OCI-LY7 (cell line): ENCODE measurements at regions not wholly inside any gene's neighbourhood (a gene's known extent, or its start where the extent isn't known, plus 50 kb on each side); places are given as distances from the start of the nearest gene placed in this dataset.
"Not testable (repeated sequence)": the region's sequence is repeated elsewhere in the genome, so short reads cannot be mapped to it uniquely, and the experiment has no call there.

Experiments used
- BruUV-seq: library from RNA; stranded (reverse); fragments of 400-500 nt; replicated peaks from 2 replicates; lab custom pipeline; 2021; lab: Mats Ljungman, UMichigan
- CTCF ChIA-PET: fragments of 300-600 bp; sonication (Branson Sonifier 250); formaldehyde crosslinking; loops from one replicate; lab custom pipeline; 2022; ENCODE audit warnings: antibody characterized with exemption; ENCODE audit not compliant: unreplicated experiment; lab: Charles Lee
- POLR2A ChIA-PET: fragments of 300-600 bp; sonication (Branson Sonifier 250); formaldehyde crosslinking; loops from one replicate; lab custom pipeline; 2022; ENCODE audit warnings: antibody characterized with exemption; lab: Charles Lee
- DNase-seq: peaks from one replicate; pipeline ENCODE4 v3.0.0-alpha.2; 2015; ENCODE audit warnings: low spot score
- H2AFZ ChIP-seq: fragments of 200-600 bp; sonication (generic), shearing (Covaris generic); 2 replicates; pipeline ENCODE4 v1.6.1; 2014; ENCODE audit warnings: mild to moderate bottlenecking, antibody characterized with exemption, low read length, moderate library complexity
- H3K27ac ChIP-seq: fragments of 200-600 bp; sonication (generic); 2 replicates; pipeline ENCODE4 v1.5.1; 2014; ENCODE audit warnings: mixed run types, low read depth, mild to moderate bottlenecking, moderate library complexity, low read length, inconsistent platforms; ENCODE audit not compliant: poor library complexity, severe bottlenecking
- H3K36me3 ChIP-seq: fragments of 200-600 bp; sonication (generic); 2 replicates; pipeline ENCODE4 v1.6.1; 2014; ENCODE audit warnings: mild to moderate bottlenecking, antibody characterized with exemption, low read length, moderate library complexity, mixed read lengths; ENCODE audit not compliant: insufficient read depth
- H3K4me1 ChIP-seq: fragments of 200-600 bp; sonication (generic); 2 replicates; pipeline ENCODE4 v1.5.1; 2014; ENCODE audit warnings: mild to moderate bottlenecking, low read length; ENCODE audit not compliant: insufficient read depth, poor library complexity, severe bottlenecking
- H3K4me2 ChIP-seq: fragments of 200-600 bp; sonication (generic); 2 replicates; pipeline ENCODE4 v1.6.1; 2014; ENCODE audit warnings: mild to moderate bottlenecking, low read length
- H3K4me3 ChIP-seq: fragments of 200-600 bp; sonication (generic); 2 replicates; pipeline ENCODE4 v1.5.1; 2014; ENCODE audit warnings: mild to moderate bottlenecking, low read depth, low read length; ENCODE audit not compliant: poor library complexity, severe bottlenecking
- H3K79me2 ChIP-seq: fragments of 200-600 bp; sonication (generic); 2 replicates; pipeline ENCODE4 v1.6.1; 2016; ENCODE audit warnings: low read depth, mild to moderate bottlenecking, low read length, moderate library complexity, mixed read lengths; ENCODE audit not compliant: insufficient read depth
- H3K9me2 ChIP-seq: fragments of 200-600 bp; sonication (generic); 2 replicates; pipeline ENCODE4 v1.6.1; 2016; ENCODE audit warnings: mild to moderate bottlenecking, low read length, mixed read lengths; ENCODE audit not compliant: insufficient read depth
- H3K9me3 ChIP-seq: fragments of 200-600 bp; sonication (generic); 2 replicates; pipeline ENCODE4 v1.6.1; 2014; ENCODE audit warnings: mild to moderate bottlenecking, mixed run types, low read length, mixed read lengths
- H4K20me1 ChIP-seq: fragments of 200-600 bp; sonication (generic); 2 replicates; pipeline ENCODE4 v1.6.1; 2014; ENCODE audit warnings: mild to moderate bottlenecking, antibody characterized with exemption, low read length, moderate library complexity, mixed read lengths; ENCODE audit not compliant: insufficient read depth
- intact Hi-C: fragments of 100-400 bp; cut with micrococcal nuclease; formaldehyde crosslinking; loops from one replicate; pipeline ENCODE4 v1.10.0; 2022; ENCODE audit not compliant: unreplicated experiment

DNA sequence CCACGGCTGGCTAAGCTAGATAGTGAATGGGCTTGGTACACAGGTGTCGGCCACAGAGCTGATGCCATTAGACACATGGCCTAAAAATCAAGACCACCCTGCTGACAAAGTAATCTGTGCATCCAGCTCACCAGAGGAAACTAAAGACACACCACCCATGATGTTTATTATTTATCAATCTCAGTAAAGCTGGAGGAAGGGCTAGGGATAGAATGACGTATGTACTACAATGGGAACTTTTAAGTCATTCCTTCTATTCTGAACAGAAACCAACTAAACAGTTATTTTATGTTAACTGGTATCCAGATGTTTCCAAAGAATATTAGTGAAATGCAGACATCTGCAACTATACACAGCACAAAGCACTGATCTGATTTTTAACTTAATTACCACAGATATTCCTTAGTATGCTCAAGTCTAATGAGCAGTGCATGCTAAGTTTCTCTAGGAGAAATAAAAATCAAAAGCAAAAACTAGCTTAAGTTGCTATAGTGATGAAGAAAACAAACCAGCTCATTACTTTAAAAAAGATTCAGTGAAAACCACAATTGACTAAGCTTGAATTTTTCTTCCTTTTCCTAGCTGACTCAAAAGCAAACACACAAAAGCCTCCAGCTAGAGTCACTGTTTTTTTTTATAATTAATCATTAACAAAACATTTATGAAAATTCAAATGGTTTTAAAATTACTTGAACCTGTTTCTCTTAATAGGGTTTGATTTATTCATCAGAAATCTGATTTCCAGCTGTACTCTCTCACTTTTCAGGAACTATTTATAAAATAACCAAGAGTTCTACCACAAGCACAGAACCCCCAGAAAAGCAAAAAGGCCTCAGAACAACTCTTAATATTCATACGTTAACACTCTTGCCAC lies 129.0 kb upstream of the PTPN20 start:
- H2AFZ ChIP-seq, H3K4me2 ChIP-seq, H3K36me3 ChIP-seq, CTCF ChIA-PET, H3K79me2 ChIP-seq, H3K4me1 ChIP-seq, DNase-seq, H3K9me2 ChIP-seq, intact Hi-C loops, H3K9me3 ChIP-seq, BruUV-seq, H4K20me1 ChIP-seq, H3K4me3 ChIP-seq, H3K27ac ChIP-seq: not testable (repeated sequence)
- POLR2A ChIA-PET: interaction anchor here (0.6 kb wide), 1 partner anchor 128 kb away, joined by 6 read pairs; no protein-coding TSS in a partner anchor

DNA sequence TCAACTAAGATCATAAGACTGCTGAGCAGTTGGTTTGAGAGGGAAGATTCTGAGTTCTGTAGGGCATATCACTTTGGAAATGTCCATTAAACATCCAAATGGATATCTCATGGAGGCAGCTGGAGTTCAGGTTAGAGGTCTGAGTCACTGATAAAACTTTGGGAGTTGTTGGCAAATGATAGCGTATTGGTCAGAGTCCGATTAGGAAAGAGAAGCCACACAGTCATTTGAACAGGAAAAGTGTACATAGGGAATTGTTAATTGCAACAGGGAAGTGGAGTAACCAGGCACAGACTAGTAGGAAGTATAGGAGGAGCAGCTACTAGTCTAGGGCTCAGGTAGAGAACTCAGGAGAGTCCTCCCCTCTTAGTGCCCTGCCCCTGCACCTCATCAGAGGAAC lies 126.6 kb upstream of the PTPN20 start:
- H4K20me1 ChIP-seq, intact Hi-C loops, BruUV-seq, H3K9me3 ChIP-seq, H3K9me2 ChIP-seq, POLR2A ChIA-PET, H2AFZ ChIP-seq, H3K4me1 ChIP-seq, H3K79me2 ChIP-seq, DNase-seq, CTCF ChIA-PET, H3K4me2 ChIP-seq, H3K4me3 ChIP-seq, H3K27ac ChIP-seq, H3K36me3 ChIP-seq: not testable (repeated sequence)

DNA sequence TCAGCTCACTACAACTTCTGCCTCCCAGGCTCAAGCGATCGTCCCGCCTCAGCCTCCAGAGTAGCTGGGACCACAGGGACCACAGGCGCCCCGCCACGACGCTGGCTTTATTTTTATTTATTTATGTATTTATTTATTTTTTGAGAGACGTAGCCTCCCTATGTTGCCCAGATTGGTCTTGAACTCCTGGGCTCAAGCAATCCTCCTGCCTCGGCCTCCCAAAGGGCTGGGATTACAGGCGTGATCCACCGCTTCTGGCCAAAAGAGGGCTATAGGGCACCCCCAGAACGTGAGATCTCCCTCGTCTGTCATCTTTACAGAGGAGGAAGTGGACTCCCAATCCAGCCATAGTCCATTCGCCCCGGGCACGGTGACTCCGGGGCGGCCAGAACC lies 125.1 kb upstream of the PTPN20 start:
- H3K4me2 ChIP-seq, H3K27ac ChIP-seq, H3K4me1 ChIP-seq, intact Hi-C loops, H4K20me1 ChIP-seq, H3K36me3 ChIP-seq, BruUV-seq, CTCF ChIA-PET, H3K9me3 ChIP-seq, POLR2A ChIA-PET, DNase-seq, H3K9me2 ChIP-seq, H3K79me2 ChIP-seq: not testable (repeated sequence)
- peak overlapping the region; percentile 67 for H3K4me3 ChIP-seq
- H2AFZ ChIP-seq: peak overlapping the region; percentile 72; the same call in 1 of the 2 replicates

DNA sequence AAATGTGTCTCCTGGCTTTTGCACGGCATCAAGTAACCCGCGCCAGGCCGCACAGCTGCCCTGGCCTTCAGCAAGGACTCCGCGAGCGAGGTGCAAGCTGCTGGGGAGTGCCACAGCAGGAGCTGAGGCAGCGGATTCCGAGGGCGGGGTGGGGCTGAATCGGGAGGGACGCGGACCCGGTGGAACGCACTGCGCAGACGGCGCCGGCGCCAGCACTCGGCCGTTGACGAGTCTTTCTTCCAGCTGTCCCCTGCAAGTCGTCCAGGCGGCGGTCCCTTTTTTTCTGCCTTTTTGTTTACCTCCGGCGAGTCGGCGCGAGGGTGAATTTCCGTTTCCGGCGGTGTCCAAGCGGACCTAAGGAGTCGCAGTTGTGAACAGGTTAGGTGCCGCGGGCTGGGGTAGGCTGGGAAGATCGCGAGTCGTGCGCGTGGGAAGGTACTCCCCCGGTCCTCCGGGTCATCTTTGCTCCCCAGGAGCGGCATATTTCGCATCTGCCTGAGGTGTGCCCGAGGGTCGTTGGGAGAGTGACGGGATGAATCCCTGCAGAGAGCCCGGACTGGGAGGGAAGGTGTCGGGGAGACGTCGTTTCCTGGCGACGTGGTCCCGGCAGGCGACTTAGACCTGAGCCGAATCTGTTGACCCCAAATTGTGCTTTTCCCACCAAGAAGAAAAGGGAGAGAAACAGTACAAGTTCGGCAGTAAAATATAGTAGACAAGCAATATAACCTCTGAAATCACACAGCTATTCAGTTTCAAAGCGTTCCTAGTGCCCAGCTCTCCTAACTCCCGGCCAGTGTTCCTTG lies 124.5 kb upstream of the PTPN20 start:
- BruUV-seq, H3K9me3 ChIP-seq, intact Hi-C loops, H3K4me1 ChIP-seq, H3K27ac ChIP-seq, H3K79me2 ChIP-seq, H3K9me2 ChIP-seq, H3K36me3 ChIP-seq, H4K20me1 ChIP-seq, POLR2A ChIA-PET, CTCF ChIA-PET: not testable (repeated sequence)
- peak; percentile 49 for DNase-seq
- H2AFZ ChIP-seq: peak overlapping the region; percentile 72
- peak overlapping the region; percentile 57 for H3K4me2 ChIP-seq
- peak overlapping the region; percentile 67 for H3K4me3 ChIP-seq
